ENCODE measurements at regions not wholly inside any gene's neighbourhood (a gene's known extent, or its start where the extent isn't known, plus 50 kb on each side); places are given as distances from the start of the nearest gene placed in this dataset.

- DNase-seq (peak in 4 of 5 donors; percentile 72 to 91 (median 78)), FAIRE-seq (peak; percentile 6)
- Histone ChIP-seq H3K36me3 (ENCODE audit: control insufficient read depth in 2 of 3, insufficient read depth in 3 of 3, low read length in 3 of 3) (no peaks in the 10 kb centered on the region), H3K4me3 (ENCODE audit: low read length in 3 of 3) (peak overlapping the region in 1 of 3 donors; percentile 10), H3K9me3 (ENCODE audit: control insufficient read depth in 2 of 3, insufficient read depth in 1 of 3, low read length in 3 of 3) (no peaks in the 10 kb centered on the region), H3K27ac (ENCODE audit: low read depth in 2 of 2, low read length in 2 of 2) (no peak overlapping the region), H3K27me3 (ENCODE audit: control insufficient read depth, insufficient read depth, low read length) (no peaks in the 10 kb centered on the region), H3K4me1 (ENCODE audit: control insufficient read depth in 2 of 3, insufficient read depth in 2 of 3, low read depth in 1 of 3, low read length in 3 of 3) (no peaks in the 10 kb centered on the region), H3K9ac (ENCODE audit: low read length in 3 of 3) (no peak overlapping the region)
- peak; percentile 92 for TF ChIP-seq CTCF (IDR thresholded peaks at IDR 0.05; ENCODE audit: borderline replicate concordance, extremely low read depth, insufficient read depth)
- intact Hi-C loops (cut with DNase I): no loop called here
Observed at GRCh38 chr2:161063157-161063945, 96.9 kb upstream of the TANK start.

DNA sequence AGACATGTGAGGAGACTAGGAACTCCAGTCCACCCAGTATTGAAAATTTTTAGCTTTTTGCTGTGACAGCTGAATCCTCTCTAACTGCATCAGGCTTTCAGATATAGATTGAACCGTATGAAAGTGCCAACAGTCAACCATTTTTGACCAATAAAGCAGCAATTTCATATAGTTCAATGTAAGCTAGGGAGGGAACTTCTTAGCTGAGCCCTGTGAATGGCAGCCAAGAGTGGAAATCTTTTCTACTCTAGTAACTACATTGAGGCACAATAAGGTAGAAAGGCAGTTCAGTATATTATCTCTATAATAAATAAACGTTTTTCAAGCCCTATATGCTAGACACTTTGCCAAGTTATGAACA is 96.3 kb upstream of the TANK start:
- no peaks in the 10 kb centered on the region for H3K9me3 ChIP-seq (ENCODE audit: control insufficient read depth in 2 of 3, insufficient read depth in 1 of 3, low read length in 3 of 3)
- no peaks in the 10 kb centered on the region for H3K4me1 ChIP-seq (ENCODE audit: control insufficient read depth in 2 of 3, insufficient read depth in 2 of 3, low read depth in 1 of 3, low read length in 3 of 3)
- no peaks in the 10 kb centered on the region for H3K36me3 ChIP-seq (ENCODE audit: control insufficient read depth in 2 of 3, insufficient read depth in 3 of 3, low read length in 3 of 3)
- TF ChIP-seq CTCF (IDR thresholded peaks at IDR 0.05; ENCODE audit: borderline replicate concordance, extremely low read depth, insufficient read depth): no peak
- DNase-seq: no peak
- no peak overlapping the region for H3K4me3 ChIP-seq (ENCODE audit: low read length in 3 of 3)
- no peak overlapping the region for H3K9ac ChIP-seq (ENCODE audit: low read length in 3 of 3)
- H3K27me3 ChIP-seq (ENCODE audit: control insufficient read depth, insufficient read depth, low read length): no peaks in the 10 kb centered on the region
- FAIRE-seq: no peak
- intact Hi-C loops (cut with DNase I): no loop called here
- no peak overlapping the region for H3K27ac ChIP-seq (ENCODE audit: low read depth in 2 of 2, low read length in 2 of 2)

GRCh38 chr2:161067846-161068350 is 92.3 kb upstream of the TANK start:
- FAIRE-seq (no peak), DNase-seq (no peak)
- intact Hi-C loops (cut with DNase I): no loop called here
- Histone ChIP-seq H3K9ac (ENCODE audit: low read length in 3 of 3) (no peak overlapping the region), H3K36me3 (ENCODE audit: control insufficient read depth in 2 of 3, insufficient read depth in 3 of 3, low read length in 3 of 3) (no peaks in the 10 kb centered on the region), H3K4me1 (ENCODE audit: control insufficient read depth in 2 of 3, insufficient read depth in 2 of 3, low read depth in 1 of 3, low read length in 3 of 3) (no peaks in the 10 kb centered on the region), H3K27ac (ENCODE audit: low read depth in 2 of 2, low read length in 2 of 2) (no peak overlapping the region), H3K27me3 (ENCODE audit: control insufficient read depth, insufficient read depth, low read length) (no peaks in the 10 kb centered on the region), H3K4me3 (ENCODE audit: low read length in 3 of 3) (no peak overlapping the region), H3K9me3 (ENCODE audit: control insufficient read depth in 2 of 3, insufficient read depth in 1 of 3, low read length in 3 of 3) (no peaks in the 10 kb centered on the region)
- TF ChIP-seq CTCF (IDR thresholded peaks at IDR 0.05; ENCODE audit: borderline replicate concordance, extremely low read depth, insufficient read depth): no peak
